COLO829 (cell line): ENCODE measurements at regions not wholly inside any gene's neighbourhood (a gene's known extent, or its start where the extent isn't known, plus 50 kb on each side); places are given as distances from the start of the nearest gene placed in this dataset.

ENCODE experiments used
- DNase-seq: peaks from one replicate; pipeline ENCODE4 v3.0.0; 2012; ENCODE audit warnings: low spot score

DNA sequence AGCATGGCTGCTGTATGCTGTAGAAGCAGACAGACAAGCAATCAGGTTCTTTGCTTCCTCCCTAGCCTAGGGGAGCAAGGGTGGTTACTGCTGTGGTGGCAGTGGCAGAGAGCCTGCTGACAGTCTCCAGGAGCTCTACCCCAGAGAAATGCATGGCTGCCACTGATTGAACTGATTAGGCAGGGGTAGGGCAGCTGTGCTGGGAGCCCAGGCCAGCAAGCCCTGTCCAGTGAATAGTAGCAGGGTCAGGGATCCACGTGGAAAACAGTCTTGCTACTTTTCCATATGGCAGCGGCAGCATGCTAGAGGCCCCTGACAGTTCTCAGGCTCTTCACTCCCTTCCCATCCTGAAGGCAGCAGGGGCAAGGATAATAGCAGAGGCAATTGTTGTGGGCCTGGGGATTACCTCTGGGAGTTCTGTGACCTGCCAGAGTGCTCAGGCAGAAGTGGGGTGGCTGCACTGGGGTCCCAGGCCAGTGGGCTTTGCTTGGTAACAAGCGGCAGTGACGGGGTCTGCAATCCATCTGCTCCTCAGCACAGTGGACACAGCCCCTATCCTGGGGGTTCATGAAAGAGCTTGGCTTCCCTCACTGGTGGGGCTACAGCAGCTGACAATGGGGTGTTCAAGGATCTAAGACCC, 558.8 kb upstream of the GHITM start:
- no peak for DNase-seq

- no peak for DNase-seq
These were observed 556.8 kb upstream of the GHITM start for GRCh38 chr10:83582407-83583095.

DNA sequence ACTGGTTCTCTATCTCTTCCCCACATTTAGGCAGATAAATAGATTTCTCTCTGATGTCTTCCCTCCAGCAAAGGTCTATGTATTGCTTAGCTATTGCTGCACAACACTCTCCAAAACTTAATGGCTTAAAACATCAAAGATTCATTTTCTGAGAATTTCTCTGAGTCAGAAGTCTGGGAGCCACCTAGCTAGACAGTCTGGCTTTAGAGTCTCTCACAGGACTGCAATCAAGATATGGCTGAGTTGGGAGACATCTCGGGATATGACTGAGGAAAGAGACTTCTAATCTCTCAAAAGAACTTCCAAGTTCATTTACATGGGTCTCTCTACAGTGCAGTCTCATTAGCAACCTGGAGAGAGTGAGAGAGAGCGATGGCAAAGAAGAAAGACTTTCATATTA, 553.6 kb upstream of the GHITM start:
- no peak for DNase-seq

- DNase-seq, result no peak
These were observed 546.9 kb upstream of the GHITM start for GRCh38 chr10:83592337-83592935.

- DNase-seq, result no peak
These were observed 535.6 kb upstream of the GHITM start for GRCh38 chr10:83603708-83604107.

GRCh38 chr10:83605783-83606630, 533.3 kb upstream of the GHITM start:
- DNase-seq, result no peak

DNA sequence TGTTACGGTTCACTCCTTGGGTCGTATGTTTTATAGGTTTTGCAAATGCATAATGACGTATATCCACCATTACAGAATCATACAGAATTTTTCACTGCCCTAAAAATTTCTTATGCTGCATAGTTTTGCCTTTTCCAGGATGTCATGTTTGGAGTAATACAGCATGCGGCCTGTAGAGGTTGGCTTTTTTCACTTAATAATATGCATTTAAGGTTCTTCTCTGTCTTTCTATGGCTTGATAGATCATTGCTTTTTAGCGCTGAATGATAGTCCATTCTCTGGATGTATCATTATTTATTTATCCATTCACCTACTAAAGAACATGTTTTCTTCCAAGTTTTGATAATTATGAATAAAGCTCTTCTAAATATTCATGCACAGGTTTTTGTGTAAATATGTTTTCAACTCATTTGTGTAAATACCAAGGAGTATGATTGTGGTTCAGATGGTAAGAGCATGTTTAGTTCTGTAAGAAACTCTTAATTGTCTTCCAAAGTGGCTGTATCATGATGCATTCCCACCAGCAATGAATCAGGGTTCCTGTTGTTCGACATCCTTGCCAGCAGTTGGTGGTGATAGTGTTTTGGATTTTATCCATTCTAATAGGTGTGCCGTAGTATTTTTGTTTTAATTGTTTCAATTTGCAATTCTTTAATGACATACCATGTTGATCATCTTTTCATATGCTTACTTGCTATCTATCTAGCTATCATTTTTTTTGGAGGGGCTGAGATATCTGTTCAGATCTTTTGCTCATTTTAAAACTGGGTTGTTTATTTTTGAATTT, 531.2 kb upstream of the GHITM start:
- DNase-seq, result no peak

GRCh38 chr10:83612050-83612449, 527.3 kb upstream of the GHITM start:
- no peak for DNase-seq

DNA sequence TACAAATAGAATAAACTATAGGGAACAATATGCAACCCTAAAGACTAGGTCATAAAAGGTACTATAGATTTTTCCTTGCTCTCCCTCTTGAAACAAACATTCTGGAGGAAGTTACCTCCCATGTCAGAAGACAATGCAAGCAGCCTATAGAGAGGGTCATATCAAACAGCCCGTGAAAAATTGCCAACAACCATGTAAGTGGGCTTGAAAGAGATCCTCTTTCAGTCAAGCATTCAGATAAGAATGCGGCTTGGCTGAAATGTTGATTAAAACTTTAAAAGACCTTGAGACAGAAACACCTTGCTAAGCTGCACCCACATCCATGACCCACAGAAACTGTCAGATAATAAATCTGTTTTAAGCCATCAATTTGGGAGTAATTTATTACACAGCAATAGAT, 526.6 kb upstream of the GHITM start:
- DNase-seq, result no peak

DNA sequence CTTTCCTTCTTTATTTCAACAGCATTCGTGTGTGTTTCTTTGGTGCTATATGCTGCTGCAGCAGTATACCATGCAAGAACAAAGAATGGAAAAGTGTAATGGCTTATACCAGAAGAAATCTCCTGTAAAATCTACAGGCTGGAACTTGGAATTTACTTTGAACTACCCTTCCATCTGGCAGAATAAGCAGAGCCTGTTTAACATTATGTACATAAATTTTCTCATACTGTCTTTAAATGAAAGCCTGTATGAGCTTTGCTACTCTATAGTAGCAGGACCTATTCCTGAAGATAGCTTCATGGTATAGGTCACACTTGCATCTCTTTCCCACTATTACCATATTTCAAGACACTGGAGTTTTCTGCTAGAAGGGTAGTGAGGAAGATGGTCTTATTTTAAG, 522.1 kb upstream of the GHITM start:
- no peak for DNase-seq

DNA sequence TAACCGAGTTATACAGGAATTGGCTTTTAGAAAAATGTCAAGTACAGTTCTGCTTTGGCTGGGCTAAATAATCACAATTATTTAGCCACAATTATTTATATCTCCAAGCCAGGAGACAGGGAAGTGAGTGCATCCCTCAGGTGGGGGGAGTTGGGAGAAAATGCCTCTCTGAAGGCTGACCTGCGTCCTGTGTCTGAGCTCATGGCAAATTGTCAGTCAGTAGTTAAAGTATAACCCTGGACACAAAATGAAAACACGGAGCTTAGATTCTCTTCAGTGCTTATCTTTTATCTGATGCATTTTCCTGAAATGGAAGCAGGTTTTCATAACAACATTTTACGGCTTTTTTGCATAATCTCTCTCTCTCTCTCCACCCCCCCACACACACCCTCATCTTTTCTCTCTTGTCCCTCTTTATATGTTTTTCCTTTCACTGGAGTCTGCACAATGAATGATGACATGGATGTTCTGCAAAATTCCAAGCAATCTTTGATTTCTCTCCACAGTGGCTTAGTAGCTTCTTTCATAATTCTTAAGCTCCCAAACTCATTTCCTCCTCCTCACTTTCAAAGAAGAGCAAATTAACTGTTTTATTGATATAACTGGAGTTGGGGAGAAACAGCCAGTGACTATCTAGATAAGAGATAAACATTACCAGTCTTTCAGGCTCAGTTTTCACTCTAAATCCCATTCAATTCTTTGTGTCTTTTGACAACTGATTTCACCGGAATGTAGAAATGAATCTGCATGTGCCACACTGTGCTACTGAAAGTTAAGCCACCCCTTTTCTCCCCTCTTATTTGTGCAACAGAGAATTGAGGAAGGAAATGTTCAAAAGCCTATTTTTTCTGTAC, 521.4 kb upstream of the GHITM start:
- no peak for DNase-seq

- no peak for DNase-seq
These were observed 513.4 kb upstream of the GHITM start for GRCh38 chr10:83625831-83626360.

GRCh38 chr10:83632701-83633100, 506.6 kb upstream of the GHITM start:
- no peak for DNase-seq

GRCh38 chr10:83633547-83633946, 505.8 kb upstream of the GHITM start:
- no peak for DNase-seq

DNA sequence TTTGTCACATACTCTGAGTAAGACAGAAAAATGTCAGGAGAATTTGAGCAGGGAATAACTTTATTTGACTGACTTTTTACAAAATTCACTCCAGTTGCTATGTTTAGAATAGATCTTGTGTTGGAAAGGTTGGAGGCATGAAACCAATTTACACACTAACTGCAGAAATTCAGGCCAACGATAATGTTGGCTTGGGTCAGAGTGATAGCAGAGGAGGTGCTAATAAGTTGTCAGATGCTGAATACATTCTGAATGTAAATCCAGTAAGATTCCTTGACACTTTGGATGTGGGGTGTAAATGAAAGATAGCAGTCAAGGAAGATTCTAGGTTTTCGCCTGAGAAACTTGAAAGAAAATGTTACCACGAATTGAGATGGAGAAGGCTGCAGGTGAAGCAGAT, 502.5 kb upstream of the GHITM start:
- DNase-seq, result no peak

DNA sequence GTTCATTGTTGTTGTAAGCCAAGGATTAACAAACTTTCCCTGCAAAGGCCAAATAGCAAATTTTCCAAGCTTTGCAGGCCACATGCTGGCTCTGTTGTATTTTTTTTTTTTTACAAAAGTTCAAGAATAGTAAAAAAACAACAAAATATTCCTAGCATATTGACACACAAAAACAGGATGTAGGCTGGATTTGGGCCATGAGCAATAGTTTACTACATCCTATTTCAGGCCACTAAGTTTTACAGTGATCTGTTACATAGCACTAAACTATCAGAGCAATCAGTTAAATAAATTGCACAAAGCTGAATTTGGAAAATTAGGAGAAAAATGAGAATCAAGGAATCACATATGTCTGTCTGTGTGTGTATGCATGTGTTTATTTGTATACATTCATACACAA, 491.8 kb upstream of the GHITM start:
- DNase-seq, result no peak

GRCh38 chr10:83648201-83648600, 491.1 kb upstream of the GHITM start:
- no peak for DNase-seq

DNA sequence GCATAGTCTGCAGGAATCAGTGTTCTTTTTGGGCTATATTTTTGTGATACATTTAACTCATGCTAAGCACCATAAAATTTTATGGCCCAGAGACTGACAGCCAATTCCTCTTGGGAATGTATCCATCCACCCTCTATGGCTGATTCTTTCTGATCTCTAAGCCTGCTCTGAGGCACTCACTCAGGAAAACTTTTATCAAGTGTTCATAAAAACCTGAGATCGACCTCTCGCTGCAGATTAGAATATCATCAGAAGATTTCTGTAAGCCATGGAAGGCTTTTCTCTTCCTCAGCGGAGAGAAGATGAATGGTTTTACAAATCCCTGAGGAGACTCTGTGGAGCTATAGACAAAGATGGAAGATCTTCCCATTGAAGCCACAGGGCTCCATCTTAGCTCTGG, 489.8 kb upstream of the GHITM start:
- DNase-seq, result no peak

- no peak for DNase-seq
These were observed 484.6 kb upstream of the GHITM start for GRCh38 chr10:83654689-83655088.

- no peak for DNase-seq
These were observed 482.4 kb upstream of the GHITM start for GRCh38 chr10:83656924-83657323.

- DNase-seq, result no peak
These were observed 481.8 kb upstream of the GHITM start for GRCh38 chr10:83657487-83657886.
